Fibroblast of peridontal ligament (primary cell): ENCODE measurements at regions not wholly inside any gene's neighbourhood (a gene's known extent, or its start where the extent isn't known, plus 50 kb on each side); places are given as distances from the start of the nearest gene placed in this dataset.

Experiments used
- DNase-seq: peaks from one replicate; pipeline ENCODE4 v3.0.0-alpha.2; 2010; ENCODE audit errors: extremely low read depth

- no peak for DNase-seq
Measured at GRCh38 chr4:22874334-22874912, 181.7 kb downstream of the GBA3 start.

DNA sequence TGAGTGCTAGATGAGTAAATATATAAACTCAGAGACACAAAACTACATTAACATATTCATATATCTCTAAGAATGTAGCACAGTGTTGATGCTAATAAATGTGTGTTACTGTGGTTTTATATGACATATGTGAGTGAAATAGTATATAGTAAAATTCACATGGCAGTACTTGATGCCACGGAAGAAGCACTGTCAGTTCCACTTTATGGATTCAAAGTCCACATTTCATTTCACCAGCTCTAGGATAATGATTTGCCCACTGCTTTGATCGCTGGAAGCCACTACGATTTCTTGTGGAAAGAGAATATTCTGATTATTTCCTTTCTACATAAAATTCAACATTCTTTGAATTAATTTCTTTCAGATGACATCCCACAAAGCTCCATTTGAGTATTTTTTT, 181.2 kb downstream of the GBA3 start:
- no peak for DNase-seq

DNA sequence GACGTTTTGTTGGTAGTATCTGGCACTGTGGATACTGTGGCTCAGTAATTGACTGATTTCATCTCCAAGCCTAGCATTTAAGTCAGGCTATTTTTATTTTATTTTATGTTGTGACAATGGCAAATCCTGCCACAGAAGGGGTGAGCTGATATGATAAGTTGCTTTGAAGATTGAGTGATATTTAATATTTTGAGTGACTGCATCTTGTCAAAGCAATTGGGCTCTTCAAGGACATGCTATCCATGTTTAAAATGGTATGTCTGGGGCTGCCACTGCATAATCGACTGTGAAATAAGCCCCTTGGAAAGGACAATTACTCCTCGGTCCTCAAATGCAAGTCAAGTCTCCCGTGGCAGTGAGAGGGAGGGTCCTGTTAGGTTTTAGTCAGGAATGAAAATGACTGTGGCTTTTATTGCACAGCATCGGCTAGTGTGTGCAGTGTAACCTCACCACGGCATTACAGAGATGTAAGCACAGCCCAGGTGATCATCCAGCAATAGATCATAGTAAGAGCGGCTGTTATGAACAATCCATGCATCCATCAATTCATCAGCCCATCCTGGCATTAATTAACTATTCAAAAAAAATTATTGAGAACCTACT, 178.2 kb downstream of the GBA3 start:
- DNase-seq = no peak

GRCh38 chr4:22869235-22869634, 176.5 kb downstream of the GBA3 start:
- no peak for DNase-seq
